ENCODE measurements at regions not wholly inside any gene's neighbourhood (a gene's known extent, or its start where the extent isn't known, plus 50 kb on each side); places are given as distances from the start of the nearest gene placed in this dataset.

DNA sequence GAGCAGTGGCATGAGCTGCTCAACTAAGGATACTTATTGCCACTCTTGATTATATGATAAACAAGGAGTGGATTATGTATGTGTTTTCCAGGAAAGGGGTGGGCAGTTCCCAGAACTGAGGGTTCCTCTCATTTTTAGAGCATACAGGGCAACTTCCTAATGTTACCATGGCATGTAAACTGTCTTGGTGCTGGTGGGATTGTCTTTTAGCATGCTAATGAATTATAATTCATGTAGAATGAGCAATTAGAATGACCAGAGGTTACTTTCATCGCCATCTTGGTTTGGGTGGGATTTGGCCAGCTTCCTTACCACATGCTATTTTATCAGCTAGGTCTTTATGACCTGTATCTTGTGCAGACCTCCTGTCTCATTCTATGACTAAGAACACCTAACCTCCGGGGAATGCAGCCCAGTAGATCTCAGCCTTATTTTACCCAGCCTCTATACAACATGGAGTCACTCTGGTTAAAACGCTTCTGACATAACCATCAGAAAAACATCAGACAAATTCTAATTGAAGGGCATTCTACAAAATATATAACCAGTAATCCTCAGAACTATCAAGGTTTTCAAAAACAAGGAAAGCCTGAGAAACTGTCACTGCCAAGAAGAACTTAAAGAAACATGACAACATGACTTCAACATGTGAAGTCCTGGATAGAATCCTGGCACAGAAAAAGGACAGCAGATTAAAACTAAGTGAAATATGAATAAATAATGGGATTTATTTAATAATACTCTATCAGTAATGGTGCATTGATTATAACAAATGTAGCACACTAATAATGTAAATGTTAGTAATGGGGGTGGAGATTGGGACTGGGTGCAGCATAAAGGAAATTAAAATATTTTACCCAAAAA lies 365.0 kb downstream of the SEMA3D start:
- no peak for DNase-seq (ENCODE audit: low read depth in 2 of 2)

DNA sequence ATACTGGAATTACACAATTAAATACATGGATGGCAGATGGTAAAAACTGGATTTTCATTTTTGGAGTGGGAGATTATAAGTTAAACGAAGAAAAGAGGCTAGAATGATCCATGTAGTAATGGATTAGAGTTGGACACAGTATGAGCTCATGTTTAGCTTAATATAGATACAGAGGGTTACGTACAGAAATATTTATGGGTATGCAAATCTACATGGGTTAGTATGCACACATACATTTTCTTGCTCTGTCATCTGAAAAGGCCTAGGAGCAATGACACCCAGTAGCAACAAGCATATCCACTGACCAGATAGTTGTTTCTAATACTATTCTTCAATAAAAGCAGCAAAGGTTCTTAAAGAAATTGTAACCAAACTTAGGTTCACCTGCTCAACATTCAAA lies 366.4 kb downstream of the SEMA3D start:
- DNase-seq (ENCODE audit: low read depth in 2 of 2): no peak

DNA sequence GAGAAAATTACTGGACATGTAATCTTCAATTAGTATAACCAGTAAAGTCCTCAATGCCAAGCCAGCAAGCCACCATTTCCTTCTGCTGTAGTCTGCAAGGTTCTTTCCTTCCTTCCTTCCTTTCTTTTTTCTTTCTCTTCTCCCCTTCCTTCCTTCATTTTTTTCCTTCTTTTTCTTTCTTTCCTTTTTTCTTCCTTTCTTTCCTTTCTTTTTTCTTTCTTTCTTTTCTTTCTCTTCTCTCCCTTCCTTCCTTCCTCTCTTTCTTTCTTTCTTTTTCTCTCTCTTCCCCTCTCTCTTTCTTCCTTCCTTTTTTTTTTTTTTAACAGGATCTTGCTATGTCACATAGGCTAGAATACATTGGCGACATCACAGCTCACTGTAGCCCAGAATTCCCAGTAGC lies 369.8 kb downstream of the SEMA3D start:
- DNase-seq (ENCODE audit: low read depth in 2 of 2): no peak

DNA sequence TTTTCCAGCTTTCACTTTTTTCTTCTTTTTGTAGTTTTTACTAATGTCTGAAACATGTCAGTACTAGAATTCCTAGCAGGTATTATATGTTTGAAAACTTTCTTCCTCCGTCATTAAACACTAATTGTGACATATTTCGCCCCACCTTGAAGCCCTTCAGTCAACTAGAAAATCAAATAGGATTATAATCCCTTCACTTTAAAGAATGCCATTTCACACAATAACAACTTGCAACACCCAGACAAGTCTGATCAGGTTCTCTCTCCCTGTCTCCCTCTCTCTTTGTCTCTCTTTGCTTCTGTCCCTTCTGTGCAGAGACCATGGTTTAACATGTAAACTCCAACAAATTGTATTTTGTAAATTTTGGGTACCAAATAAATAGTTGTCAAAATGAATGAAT lies 373.5 kb downstream of the SEMA3D start:
- DNase-seq (ENCODE audit: low read depth in 2 of 2): no peak

DNA sequence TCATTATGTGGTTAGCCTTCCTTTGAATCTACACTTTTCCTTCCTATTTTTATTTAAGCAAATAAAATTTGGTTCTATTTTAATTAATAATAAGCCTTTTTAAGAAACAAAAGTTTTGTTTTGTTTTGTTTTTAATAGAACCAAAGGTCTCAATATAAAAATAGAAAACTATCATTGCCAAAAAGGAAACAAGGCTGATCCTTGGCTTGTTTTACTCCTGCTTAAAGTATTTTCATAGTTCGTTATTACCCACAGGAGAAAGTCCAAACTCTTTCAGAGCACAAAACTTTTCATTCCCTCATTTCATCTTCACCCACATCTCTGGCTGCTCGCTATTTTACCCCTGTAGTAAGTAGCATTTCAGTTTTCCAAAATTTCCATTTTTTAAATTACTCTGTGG lies 374.8 kb downstream of the SEMA3D start:
- no peak for DNase-seq (ENCODE audit: low read depth in 2 of 2)

DNA sequence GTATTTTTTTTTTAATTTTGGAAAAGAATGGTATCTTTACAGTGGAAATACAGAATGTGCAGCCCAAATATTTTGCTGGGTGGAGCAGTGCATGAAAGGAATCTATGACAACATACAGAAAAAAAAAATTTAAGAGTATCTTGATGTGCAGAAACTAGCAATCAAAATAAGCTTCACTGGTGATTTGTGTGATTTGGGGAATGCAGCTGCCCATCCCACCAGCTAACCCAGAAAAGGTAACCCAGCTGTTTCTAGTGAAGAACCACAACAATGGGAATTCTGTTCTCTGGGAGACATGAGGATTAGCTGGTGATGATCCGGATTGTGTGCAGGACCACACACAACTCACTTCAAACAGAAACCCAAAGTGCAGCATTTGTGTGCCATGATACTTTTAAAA lies 375.5 kb downstream of the SEMA3D start:
- no peak for DNase-seq (ENCODE audit: low read depth in 2 of 2)

DNA sequence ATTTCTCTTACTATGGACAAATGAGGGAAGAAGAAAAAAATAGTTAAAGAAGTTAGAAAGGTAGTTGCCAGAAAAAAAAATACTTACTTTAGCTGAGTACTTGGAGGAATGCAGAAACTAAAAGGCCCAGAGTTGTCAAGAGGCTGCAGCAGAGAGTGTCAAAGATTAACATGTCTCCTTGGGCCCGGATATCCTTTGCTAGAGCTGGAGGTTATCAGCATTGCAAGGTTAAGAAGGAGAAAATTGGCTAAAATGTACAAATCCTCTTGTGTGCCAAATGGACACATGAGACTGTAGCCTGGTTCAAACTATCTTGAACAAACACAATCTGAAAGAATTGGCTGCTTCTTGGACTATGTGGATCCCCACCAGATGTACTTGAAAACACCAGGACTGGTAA lies 377.0 kb downstream of the SEMA3D start:
- no peak for DNase-seq (ENCODE audit: low read depth in 2 of 2)

DNA sequence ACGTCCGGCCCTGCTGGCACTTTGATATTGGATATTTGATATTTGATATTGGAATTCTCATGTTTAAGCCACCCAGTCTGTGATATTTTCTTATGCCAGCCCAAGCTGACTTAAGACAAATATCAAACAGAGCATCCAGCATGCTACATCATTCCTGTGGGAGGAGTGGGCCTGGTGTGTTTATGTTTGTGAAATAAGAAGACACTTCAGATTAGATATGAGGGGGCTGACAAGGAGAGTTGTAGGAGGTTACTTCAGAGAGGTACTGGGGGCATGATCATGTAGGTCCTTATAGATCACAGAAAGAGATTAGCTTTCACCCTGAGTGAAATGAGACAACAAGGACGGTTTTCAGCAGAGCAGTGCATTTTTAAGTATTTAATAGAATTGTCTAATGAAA lies 382.9 kb downstream of the SEMA3D start:
- DNase-seq (ENCODE audit: low read depth in 2 of 2): no peak

DNA sequence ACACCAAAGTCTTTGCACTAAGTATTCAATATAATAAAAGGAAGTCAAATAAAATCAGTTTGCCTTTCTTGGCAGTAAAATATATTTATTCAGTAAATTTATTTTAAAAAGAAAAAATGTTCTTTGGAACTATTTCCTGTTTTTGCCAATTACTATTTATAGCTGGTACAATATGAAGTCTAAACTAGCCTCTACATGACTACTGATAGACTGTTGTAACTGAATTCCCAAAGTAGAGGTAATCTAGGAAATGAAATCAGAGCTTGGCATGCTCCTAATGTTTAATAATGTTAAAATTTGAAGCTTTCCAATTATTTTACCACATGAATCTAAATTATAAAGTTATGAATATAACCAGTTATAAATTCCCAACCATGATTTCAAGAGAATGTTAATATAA lies 385.5 kb downstream of the SEMA3D start:
- DNase-seq (ENCODE audit: low read depth in 2 of 2): peak; percentile 64 to 79

DNA sequence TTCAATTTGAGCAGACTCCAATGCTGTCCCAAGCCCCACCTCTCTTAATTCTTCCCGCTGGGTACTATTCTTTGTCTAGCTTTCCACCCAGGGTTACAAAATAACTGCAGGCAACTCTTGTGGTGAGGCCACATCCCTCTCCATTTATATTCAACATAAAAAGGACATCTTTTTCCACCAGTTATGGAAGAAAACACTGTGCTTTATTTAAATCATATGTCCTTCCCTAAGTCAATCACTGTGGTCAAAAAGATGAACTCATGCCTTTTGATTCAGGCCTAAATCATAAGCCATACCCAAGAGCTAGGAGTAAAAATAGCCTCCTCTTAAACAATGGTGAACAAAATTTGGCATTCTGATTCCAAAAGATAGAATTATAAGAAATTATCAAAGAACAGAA lies 386.0 kb downstream of the SEMA3D start:
- DNase-seq (ENCODE audit: low read depth in 2 of 2): peak; percentile 10 to 52

DNA sequence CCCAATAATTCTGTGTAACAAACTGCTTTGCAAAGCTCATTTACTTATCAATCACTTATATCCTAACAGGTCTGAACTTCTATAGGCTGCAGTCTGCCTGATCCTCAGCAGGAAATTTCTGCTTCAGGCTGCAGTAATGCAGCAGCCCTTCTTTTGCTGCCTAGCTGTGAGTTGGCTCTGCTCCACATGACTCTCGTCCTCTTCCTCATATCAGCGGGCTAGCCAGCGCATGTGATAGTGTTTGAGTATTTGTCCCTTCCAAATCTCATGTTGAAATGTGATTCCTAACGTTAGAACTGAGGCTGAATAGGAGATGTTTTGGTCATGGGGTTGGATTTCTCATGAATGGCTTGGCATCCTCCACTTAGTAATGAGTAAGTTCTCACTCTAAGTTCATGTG lies 387.8 kb downstream of the SEMA3D start:
- peak; percentile 3 to 62 for DNase-seq (ENCODE audit: low read depth in 2 of 2)

DNA sequence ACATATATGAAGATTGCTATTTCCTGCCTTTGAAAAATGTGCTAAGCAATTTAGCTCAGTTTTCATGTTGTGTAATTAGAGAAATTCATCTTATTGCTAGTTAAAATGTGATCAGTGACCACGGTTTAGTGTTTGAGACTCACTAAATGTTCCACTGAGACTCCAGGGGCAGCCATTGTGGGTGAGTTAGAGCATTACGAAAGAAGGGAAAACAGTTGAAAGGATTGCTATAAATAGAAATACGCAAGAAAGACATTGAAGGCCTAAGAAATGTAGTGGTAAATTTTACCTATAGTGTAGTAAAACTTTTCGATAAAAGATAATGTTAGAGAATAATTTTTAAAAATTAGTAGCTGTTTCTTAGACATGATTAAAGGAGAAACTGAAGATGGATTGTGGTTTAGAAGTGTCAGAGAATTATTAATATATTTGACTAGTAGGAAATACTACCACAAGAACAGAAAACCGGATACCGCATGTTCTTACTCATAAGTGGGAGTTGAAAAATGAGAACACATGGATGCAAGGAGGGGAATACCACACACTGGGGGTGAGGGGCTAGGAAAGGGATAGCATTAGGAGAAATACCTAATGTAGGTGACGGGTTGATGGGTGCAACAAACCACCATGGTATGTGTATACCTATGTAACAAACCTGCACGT lies 394.5 kb downstream of the SEMA3D start:
- DNase-seq (ENCODE audit: low read depth in 2 of 2): peak in 1 of 2 donors; percentile 12

DNA sequence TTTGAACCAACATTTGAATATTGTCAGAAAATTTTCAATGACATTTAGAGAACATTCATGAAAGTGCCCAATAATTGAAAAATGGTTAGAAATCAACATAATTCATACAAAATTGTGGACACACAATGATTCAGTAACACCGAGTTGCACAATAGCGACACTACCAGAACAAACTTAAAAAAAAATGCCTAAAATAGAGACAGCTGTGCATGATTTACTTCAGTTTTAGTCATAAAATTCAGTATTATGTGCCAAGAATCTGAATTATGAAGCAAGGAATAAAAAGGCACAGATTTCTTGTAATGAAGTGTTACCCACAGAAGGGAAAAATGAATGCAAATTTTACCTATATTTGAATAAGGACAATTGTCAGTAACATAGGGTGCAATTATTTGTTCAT lies 396.0 kb downstream of the SEMA3D start:
- no peak for DNase-seq (ENCODE audit: low read depth in 2 of 2)

DNA sequence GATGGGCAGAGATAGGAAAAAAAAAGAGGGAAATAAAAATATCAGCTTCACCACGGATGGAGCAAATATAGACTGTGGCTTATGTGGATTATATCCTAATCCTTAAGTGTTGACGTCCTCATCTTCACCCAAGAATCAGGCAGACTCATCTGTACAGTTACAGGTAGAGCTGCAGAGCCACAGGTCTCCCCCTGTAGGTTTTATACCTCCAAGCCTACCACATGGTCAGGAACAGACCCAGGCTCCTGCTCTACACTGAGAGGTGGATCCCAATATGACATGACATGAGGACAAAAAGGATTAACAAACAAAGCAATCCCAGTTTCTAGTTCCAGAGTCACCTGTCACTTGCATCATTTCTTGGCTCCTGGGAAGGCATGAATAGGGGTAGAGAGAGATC lies 400.8 kb downstream of the SEMA3D start:
- DNase-seq (ENCODE audit: low read depth in 2 of 2): no peak

DNA sequence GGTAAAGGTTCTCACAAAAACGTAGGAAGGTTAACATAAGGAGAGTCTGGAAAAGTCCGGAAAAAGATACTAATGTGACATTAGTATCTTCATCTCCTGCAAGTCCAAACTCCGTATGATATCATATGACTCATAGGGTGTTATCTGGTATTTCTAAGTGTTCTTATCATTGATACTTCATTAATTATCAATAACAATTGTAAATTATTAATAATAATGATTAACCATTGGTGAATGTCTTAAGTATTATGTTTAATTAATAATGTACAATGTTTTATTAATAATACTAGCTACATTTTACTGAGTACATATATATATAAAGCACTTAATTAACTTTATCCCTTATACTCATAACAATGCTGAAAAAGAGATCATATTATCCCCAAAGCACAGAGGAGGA lies 402.4 kb downstream of the SEMA3D start:
- DNase-seq (ENCODE audit: low read depth in 2 of 2): no peak

DNA sequence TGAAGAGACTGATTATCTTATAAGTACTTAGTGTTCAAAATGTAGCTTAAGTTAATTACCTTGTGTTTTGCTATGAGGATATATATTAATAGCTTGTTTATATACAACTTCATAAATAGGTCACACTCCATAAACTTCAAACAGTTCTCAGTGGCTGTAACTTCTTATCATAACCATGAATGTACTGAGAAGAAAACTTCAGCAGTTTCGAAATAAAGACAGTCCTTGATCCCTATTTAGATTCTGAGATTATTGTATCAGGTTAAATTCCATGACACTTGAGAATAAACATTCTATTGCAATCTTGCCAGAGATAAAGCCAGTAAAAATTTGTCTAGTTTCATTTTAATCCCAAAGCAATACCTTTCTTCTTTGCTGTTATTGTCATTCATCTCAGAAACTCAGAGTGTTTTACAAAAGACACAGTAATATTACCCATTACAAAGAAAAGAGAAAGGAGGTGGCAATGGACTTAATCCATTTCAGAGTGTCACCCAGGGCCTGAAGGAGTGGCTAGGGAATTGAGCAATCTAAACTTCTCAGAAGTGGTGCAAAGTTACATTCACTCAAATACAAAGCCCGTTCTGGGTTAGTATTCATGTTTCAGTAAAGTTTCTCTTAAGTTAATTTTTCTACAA lies 403.6 kb downstream of the SEMA3D start:
- no peak for DNase-seq (ENCODE audit: low read depth in 2 of 2)

DNA sequence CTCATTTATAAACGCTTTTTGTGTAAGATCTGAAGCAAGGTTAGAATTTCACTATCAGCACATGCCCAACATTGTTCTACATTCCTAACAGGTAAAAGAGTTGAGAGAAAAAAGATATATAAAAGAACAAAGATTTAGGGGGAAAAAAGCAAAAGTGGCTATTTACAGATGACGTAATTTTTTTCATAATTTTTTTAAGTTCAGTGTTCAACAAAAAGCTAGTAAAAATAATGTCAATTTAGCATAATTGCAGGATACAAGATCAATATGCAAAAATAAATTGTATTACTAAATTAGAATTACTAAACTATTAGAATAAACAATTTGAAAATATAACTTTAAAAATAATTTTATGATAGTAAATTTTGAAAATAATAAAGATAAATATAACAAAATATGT lies 405.0 kb downstream of the SEMA3D start:
- no peak for DNase-seq (ENCODE audit: low read depth in 2 of 2)

DNA sequence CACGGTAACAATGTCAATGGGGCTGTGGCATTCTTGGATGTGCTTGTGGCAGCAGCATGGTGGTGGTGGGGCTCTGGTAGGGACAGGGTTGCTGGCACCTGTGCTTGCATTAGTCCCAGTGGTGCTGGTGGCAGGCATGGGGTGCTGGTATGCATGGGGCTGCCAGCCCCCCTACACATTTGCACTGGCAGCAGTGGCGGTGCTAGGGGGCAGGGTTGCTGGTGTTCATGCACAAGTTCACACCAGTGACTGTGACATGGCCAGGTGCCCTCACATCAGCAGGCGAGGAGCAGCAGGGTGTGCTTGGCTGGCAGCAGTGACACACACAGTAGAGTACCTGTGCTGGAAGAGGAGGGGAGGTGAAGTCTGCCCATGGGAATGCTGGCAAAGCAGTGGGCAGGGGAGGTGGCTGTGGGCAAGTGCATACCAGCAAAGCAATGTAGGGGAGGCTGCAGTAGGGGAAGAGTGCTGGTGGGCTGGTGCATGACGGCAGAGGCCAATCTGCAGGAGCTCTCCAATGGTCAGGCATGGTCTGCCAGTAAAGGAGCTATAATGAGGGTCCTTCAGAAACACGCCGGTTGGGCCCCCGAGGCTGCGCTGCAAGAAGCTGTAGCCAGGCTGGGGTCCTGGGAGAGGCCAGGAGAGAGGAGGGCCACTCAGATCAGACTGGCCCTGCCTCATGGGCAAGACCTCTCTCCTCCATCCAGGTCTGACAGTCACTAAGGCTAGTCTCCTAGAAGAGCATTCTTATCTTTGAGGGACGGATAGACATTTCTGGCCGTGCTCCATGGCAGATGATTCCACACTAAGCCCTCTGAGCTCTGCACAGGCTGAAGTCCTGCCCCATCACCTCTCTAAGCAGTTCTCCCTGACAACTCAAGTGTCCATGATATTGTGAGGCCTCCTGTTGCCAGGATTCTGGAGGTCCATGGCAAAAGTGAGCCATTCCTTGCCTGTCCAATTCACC lies 406.4 kb downstream of the SEMA3D start:
- no peak for DNase-seq (ENCODE audit: low read depth in 2 of 2)

DNA sequence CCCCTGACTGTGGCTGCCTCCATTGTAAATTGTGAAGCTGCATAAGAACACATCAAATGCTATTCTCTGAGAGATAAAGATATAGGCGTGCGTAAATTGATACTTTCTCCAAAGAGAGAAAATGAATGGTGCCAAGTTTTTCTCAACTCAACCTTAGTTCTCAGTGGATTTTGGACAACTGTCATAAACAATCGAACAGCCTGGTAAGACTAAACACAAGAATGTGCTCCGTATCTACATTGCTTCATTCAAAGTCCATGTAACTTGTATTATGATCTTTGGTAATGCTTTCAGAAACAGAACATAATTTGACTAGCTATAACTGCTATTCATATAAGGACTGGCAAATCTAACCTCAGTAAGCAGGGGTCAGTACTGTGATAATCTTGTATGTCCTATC lies 429.1 kb downstream of the SEMA3D start:
- DNase-seq (ENCODE audit: low read depth in 2 of 2): no peak

DNA sequence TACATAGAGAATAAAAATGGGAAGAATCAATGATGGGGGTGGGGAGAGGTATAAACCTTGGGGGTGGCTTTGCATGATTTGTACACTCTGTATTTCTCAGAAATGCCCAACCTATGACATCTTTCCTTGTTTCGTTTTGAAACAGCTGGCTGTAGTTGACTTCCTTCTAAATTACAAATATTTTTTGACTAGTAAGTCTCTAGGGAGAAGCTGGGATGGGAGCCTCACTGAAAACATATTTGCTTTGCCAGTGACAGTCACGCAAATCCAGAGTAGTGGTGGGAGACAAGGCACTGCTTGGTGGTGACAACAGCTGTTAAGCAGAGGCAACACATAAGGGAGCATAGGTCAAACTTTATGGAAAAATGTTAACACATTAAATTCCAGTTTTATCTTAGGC lies 440.5 kb downstream of the SEMA3D start:
- DNase-seq (ENCODE audit: low read depth in 2 of 2): peak in 1 of 2 donors; percentile 23

DNA sequence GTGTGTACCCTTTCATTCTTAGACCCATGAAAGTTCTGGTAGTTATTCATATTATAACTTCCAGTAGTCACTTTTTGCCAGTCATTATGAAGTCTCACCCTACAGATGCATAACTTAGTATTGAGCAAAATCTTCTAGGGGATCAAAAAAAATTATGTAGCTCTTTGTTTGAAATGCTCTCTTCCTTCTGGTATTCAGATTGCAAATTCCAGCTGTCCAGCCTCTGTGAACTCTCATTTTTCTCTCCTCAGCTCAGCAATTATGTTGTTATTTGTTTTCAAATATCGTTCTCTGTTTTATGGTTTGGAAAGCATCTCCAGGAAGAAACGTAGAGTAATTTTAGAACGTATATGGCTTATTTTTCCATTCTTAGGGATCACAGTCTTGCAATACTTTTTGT lies 442.5 kb downstream of the SEMA3D start:
- no peak for DNase-seq (ENCODE audit: low read depth in 2 of 2)
